Natural killer cell (primary cell): ENCODE measurements at regions not wholly inside any gene's neighbourhood (a gene's known extent, or its start where the extent isn't known, plus 50 kb on each side); places are given as distances from the start of the nearest gene placed in this dataset.

ENCODE experiments used
- ATAC-seq, 3 donors: fragments of 150-1000 bp in 2 of 3; fragments of 200-7000 bp in 1 of 3; cut with Tn5 transposase; 1 replicate in 1 of 3; 2 replicates in 2 of 3; pipeline ENCODE4 v1.10.0; 2021; ENCODE audit warnings: mild to moderate bottlenecking in 2 of 3, moderate library complexity in 2 of 3
- DNase-seq, 2 donors: peaks; one replicate each; pipeline versions ENCODE4 v3.0.0 to v3.0.0-alpha.2; 2013 to 2021; ENCODE audit warnings: mixed read lengths in 1 of 2
- H3K27ac ChIP-seq: one replicate; pipeline ENCODE4 v1.5.1; 2013; ENCODE audit warnings: mild to moderate bottlenecking, low read length
- H3K27me3 ChIP-seq: one replicate; pipeline ENCODE4 v1.6.1; 2013; ENCODE audit warnings: low read length; ENCODE audit not compliant: control insufficient read depth, insufficient read depth
- H3K36me3 ChIP-seq: one replicate; pipeline ENCODE4 v1.6.1; 2013; ENCODE audit warnings: low read length; ENCODE audit not compliant: control insufficient read depth, insufficient read depth
- H3K4me1 ChIP-seq: one replicate; pipeline ENCODE4 v1.6.1; 2013; ENCODE audit warnings: low read length; ENCODE audit not compliant: control insufficient read depth, insufficient read depth
- H3K4me3 ChIP-seq: one replicate; pipeline ENCODE4 v1.5.1; 2013; ENCODE audit warnings: low read length
- H3K9me3 ChIP-seq: one replicate; pipeline ENCODE4 v1.6.1; 2013; ENCODE audit warnings: low read length; ENCODE audit not compliant: control insufficient read depth, insufficient read depth
- H3K27ac Mint-ChIP-seq, 2 donors: one replicate each; pipeline ENCODE4 v1.8.0; 2022; ENCODE audit warnings: mild to moderate bottlenecking in 2 of 2, mixed read lengths in 2 of 2, moderate library complexity in 1 of 2
- H3K27me3 Mint-ChIP-seq, 2 donors: one replicate each; pipeline ENCODE4 v1.8.0; 2022; ENCODE audit warnings: low read depth in 2 of 2, mixed read lengths in 2 of 2
- H3K36me3 Mint-ChIP-seq: one replicate; pipeline ENCODE4 v1.8.0; 2022; ENCODE audit warnings: mixed read lengths
- H3K4me1 Mint-ChIP-seq, 2 donors: one replicate each; pipeline ENCODE4 v1.8.0; 2022; ENCODE audit warnings: mixed read lengths in 2 of 2
- H3K4me3 Mint-ChIP-seq: one replicate; pipeline ENCODE4 v1.8.0; 2022; ENCODE audit warnings: mild to moderate bottlenecking, moderate library complexity, mixed read lengths
- H3K9me3 Mint-ChIP-seq, 2 donors: one replicate each; pipeline ENCODE4 v1.8.0; 2022; ENCODE audit warnings: mixed read lengths in 2 of 2
- CTCF ChIP-seq: fragments of 200-600 bp; IDR thresholded peaks from one replicate; pipeline ENCODE4 v1.8.0; 2022; ENCODE audit warnings: antibody characterized with exemption
- WGBS: methylation state at CpG from one replicate; pipeline ENCODE4 v1.1.7; 2013; ENCODE audit warnings: missing lambda C conversion rate; ENCODE audit not compliant: insufficient coverage; 5-methylcytosine and 5-hydroxymethylcytosine counted together
- intact Hi-C: fragments of 100-400 bp; cut with micrococcal nuclease; formaldehyde crosslinking; loops from one replicate; pipeline ENCODE4 v1.14.2; 2022

GRCh38 chr21:43289966-43290365 lies 121.2 kb downstream of the CRYAA start:
- H3K27ac ChIP-seq: no peak overlapping the region
- H3K36me3 ChIP-seq: no peaks in the 10 kb centered on the region
- peaks cover 5% of the 10 kb centered on the region for H3K4me1 ChIP-seq
- Mint-ChIP-seq H3K36me3 (no peaks in the 10 kb centered on the region), H3K27ac (no peak overlapping the region), H3K4me3 (no peak overlapping the region), H3K27me3 (peaks cover 0 to 4% of the 10 kb centered on the region in 2 donors), H3K9me3 (no peaks in the 10 kb centered on the region), H3K4me1 (no peaks in the 10 kb centered on the region)
- DNase-seq (no peak), ATAC-seq (no peak)
- intact Hi-C loops: no loop called here
- WGBS: 81% methylated on average over 6 of the region's 6 CpGs
- no peak overlapping the region for H3K4me3 ChIP-seq
- no peaks in the 10 kb centered on the region for H3K9me3 ChIP-seq
- no peak for TF ChIP-seq CTCF
- H3K27me3 ChIP-seq: no peaks in the 10 kb centered on the region

- H3K4me1 Mint-ChIP-seq: no peaks in the 10 kb centered on the region
- no peaks in the 10 kb centered on the region for H3K36me3 Mint-ChIP-seq
- ATAC-seq (no peak), DNase-seq (no peak)
- H3K9me3 ChIP-seq: no peaks in the 10 kb centered on the region
- H3K9me3 Mint-ChIP-seq: no peaks in the 10 kb centered on the region
- no peaks in the 10 kb centered on the region for H3K36me3 ChIP-seq
- H3K4me3 ChIP-seq: no peak overlapping the region
- 94% methylated on average over 2 of the region's 2 CpGs for WGBS
- H3K27ac Mint-ChIP-seq: no peak overlapping the region
- intact Hi-C loops: no loop called here
- no peaks in the 10 kb centered on the region for H3K27me3 ChIP-seq
- no peak overlapping the region for H3K4me3 Mint-ChIP-seq
- no peak overlapping the region for H3K27ac ChIP-seq
- TF ChIP-seq CTCF: no peak
- peaks cover 0 to 4% of the 10 kb centered on the region in 2 donors for H3K27me3 Mint-ChIP-seq
- peaks cover 5% of the 10 kb centered on the region for H3K4me1 ChIP-seq
These were observed 120.6 kb downstream of the CRYAA start for GRCh38 chr21:43289442-43289841.

GRCh38 chr21:43287795-43288755 lies 119.3 kb downstream of the CRYAA start:
- DNase-seq (no peak), ATAC-seq (no peak)
- WGBS: 91% methylated on average over 22 of the region's 22 CpGs
- no peaks in the 10 kb centered on the region for H3K36me3 Mint-ChIP-seq
- H3K4me3 Mint-ChIP-seq: no peak overlapping the region
- H3K4me3 ChIP-seq: no peak overlapping the region
- intact Hi-C loops: no loop called here
- no peak overlapping the region for H3K27ac ChIP-seq
- H3K27me3 Mint-ChIP-seq: no peaks in the 10 kb centered on the region
- peaks cover 5% of the 10 kb centered on the region for H3K4me1 ChIP-seq
- H3K9me3 ChIP-seq: no peaks in the 10 kb centered on the region
- no peaks in the 10 kb centered on the region for H3K4me1 Mint-ChIP-seq
- no peaks in the 10 kb centered on the region for H3K9me3 Mint-ChIP-seq
- no peak for TF ChIP-seq CTCF
- no peak overlapping the region for H3K27ac Mint-ChIP-seq
- no peaks in the 10 kb centered on the region for H3K36me3 ChIP-seq
- H3K27me3 ChIP-seq: no peaks in the 10 kb centered on the region
